ENCODE measurements at regions not wholly inside any gene's neighbourhood (a gene's known extent, or its start where the extent isn't known, plus 50 kb on each side); places are given as distances from the start of the nearest gene placed in this dataset.

- TF ChIP-seq CTCF (IDR thresholded peaks at IDR 0.05; ENCODE audit: poor library complexity) = no peak
- no peak for TF ChIP-seq EZH2 (IDR thresholded peaks at IDR 0.05; ENCODE audit: borderline replicate concordance)
- TF ChIP-seq EZH2phosphoT487 (IDR thresholded peaks at IDR 0.05; ENCODE audit: low read depth, severe bottlenecking, unreplicated experiment) = no peak
- no peaks in the 10 kb centered on the region for H3K9me2 ChIP-seq (replicated peaks; ENCODE audit: insufficient read depth)
- H3K79me2 ChIP-seq = no peaks in the 10 kb centered on the region
- no peak overlapping the region for H3K4me2 ChIP-seq
- no peaks in the 10 kb centered on the region for H3K36me3 ChIP-seq (replicated peaks; ENCODE audit: insufficient read depth, low read depth)
- no peaks in the 10 kb centered on the region for H3K27me3 ChIP-seq
- DNase-seq (ENCODE audit: low spot score) = no peak
- H3K27ac ChIP-seq = no peak overlapping the region
- H3K9me3 ChIP-seq (ENCODE audit: low read depth) = no peaks in the 10 kb centered on the region
- H4K20me1 ChIP-seq (ENCODE audit: insufficient read depth, poor library complexity, severe bottlenecking) = no peaks in the 10 kb centered on the region
- no peak overlapping the region for H3K4me3 ChIP-seq
- H3K4me1 ChIP-seq (ENCODE audit: insufficient read depth) = no peaks in the 10 kb centered on the region
- H2AFZ ChIP-seq = no peak overlapping the region
Observed at GRCh38 chr4:59834943-59835342, 1365.2 kb upstream of the ADGRL3 start.

DNA sequence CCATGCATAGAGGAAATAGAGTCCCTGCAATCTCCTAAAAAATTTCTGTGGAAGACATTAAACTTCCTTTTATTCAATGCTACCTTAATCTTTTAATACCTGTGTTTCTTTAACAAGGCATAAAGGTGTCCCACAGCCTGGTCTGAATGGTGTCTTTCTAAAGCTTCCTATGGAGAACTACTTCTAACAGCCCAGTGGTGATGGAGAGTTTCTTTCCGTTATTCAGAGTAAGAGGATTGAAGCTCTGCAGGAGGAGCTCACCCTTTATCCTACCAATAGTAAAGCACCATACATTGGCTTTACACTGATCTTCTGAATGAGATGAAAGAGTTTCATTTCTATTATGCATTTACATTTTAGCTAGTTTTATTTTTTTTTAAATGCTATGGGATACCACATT, 1362.4 kb upstream of the ADGRL3 start:
- H3K27ac ChIP-seq = no peak overlapping the region
- DNase-seq (ENCODE audit: low spot score) = no peak
- no peaks in the 10 kb centered on the region for H3K79me2 ChIP-seq
- H3K4me3 ChIP-seq = no peak overlapping the region
- TF ChIP-seq CTCF (IDR thresholded peaks at IDR 0.05; ENCODE audit: poor library complexity) (no peak), EZH2 (IDR thresholded peaks at IDR 0.05; ENCODE audit: borderline replicate concordance) (no peak), EZH2phosphoT487 (IDR thresholded peaks at IDR 0.05; ENCODE audit: low read depth, severe bottlenecking, unreplicated experiment) (no peak)
- H3K27me3 ChIP-seq = no peaks in the 10 kb centered on the region
- H3K4me1 ChIP-seq (ENCODE audit: insufficient read depth) = no peaks in the 10 kb centered on the region
- WGBS (ENCODE audit: low lambda C conversion rate, missing lambda C conversion rate) = 73% methylated on average over 1 of the region's 1 CpG
- H3K9me3 ChIP-seq (ENCODE audit: low read depth) = no peaks in the 10 kb centered on the region
- no peaks in the 10 kb centered on the region for H4K20me1 ChIP-seq (ENCODE audit: insufficient read depth, poor library complexity, severe bottlenecking)
- no peak overlapping the region for H3K4me2 ChIP-seq
- no peaks in the 10 kb centered on the region for H3K36me3 ChIP-seq (replicated peaks; ENCODE audit: insufficient read depth, low read depth)
- no peaks in the 10 kb centered on the region for H3K9me2 ChIP-seq (replicated peaks; ENCODE audit: insufficient read depth)
- H2AFZ ChIP-seq = no peak overlapping the region

- H3K27me3 ChIP-seq = no peaks in the 10 kb centered on the region
- TF ChIP-seq EZH2 (IDR thresholded peaks at IDR 0.05; ENCODE audit: borderline replicate concordance) = no peak
- TF ChIP-seq CTCF (IDR thresholded peaks at IDR 0.05; ENCODE audit: poor library complexity) = no peak
- TF ChIP-seq EZH2phosphoT487 (IDR thresholded peaks at IDR 0.05; ENCODE audit: low read depth, severe bottlenecking, unreplicated experiment) = no peak
- no peaks in the 10 kb centered on the region for H3K36me3 ChIP-seq (replicated peaks; ENCODE audit: insufficient read depth, low read depth)
- no peaks in the 10 kb centered on the region for H3K4me1 ChIP-seq (ENCODE audit: insufficient read depth)
- no peak overlapping the region for H3K4me3 ChIP-seq
- no peak overlapping the region for H3K4me2 ChIP-seq
- no peaks in the 10 kb centered on the region for H3K9me3 ChIP-seq (ENCODE audit: low read depth)
- no peak overlapping the region for H2AFZ ChIP-seq
- 92% methylated on average over 3 of the region's 3 CpGs for WGBS (ENCODE audit: low lambda C conversion rate, missing lambda C conversion rate)
- no peak overlapping the region for H3K27ac ChIP-seq
- H4K20me1 ChIP-seq (ENCODE audit: insufficient read depth, poor library complexity, severe bottlenecking) = no peaks in the 10 kb centered on the region
- no peaks in the 10 kb centered on the region for H3K79me2 ChIP-seq
- no peaks in the 10 kb centered on the region for H3K9me2 ChIP-seq (replicated peaks; ENCODE audit: insufficient read depth)
- DNase-seq (ENCODE audit: low spot score) = no peak
Observed at GRCh38 chr4:59838236-59838635, 1361.9 kb upstream of the ADGRL3 start.

DNA sequence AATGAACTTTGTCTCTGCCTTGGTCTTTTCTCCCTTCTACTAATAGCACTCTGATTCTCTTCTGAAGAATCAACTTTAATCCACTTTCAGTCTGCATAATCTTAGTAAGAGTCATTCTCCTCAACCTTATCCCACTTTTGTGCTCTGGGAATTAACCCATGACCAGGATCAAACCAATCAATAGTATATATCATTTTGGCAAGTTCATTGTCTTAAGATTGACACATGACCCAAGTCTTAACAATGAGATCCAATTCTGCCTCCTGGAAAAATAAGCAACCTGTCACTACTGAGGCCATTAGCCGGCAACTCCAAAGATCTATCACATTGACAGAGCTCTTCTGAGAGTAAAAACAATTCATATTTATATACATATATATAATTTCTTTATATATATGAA, 1358.4 kb upstream of the ADGRL3 start:
- Histone ChIP-seq H3K4me3 (no peak overlapping the region), H3K9me2 (replicated peaks; ENCODE audit: insufficient read depth) (no peaks in the 10 kb centered on the region), H3K27me3 (no peaks in the 10 kb centered on the region), H3K79me2 (no peaks in the 10 kb centered on the region), H3K4me2 (no peak overlapping the region), H4K20me1 (ENCODE audit: insufficient read depth, poor library complexity, severe bottlenecking) (no peaks in the 10 kb centered on the region), H3K4me1 (ENCODE audit: insufficient read depth) (no peaks in the 10 kb centered on the region), H3K36me3 (replicated peaks; ENCODE audit: insufficient read depth, low read depth) (no peaks in the 10 kb centered on the region), H3K9me3 (ENCODE audit: low read depth) (no peaks in the 10 kb centered on the region), H3K27ac (no peak overlapping the region), H2AFZ (no peak overlapping the region)
- WGBS (ENCODE audit: low lambda C conversion rate, missing lambda C conversion rate) = 94% methylated on average over 1 of the region's 1 CpG
- DNase-seq (ENCODE audit: low spot score) = no peak
- TF ChIP-seq EZH2phosphoT487 (IDR thresholded peaks at IDR 0.05; ENCODE audit: low read depth, severe bottlenecking, unreplicated experiment) (no peak), EZH2 (IDR thresholded peaks at IDR 0.05; ENCODE audit: borderline replicate concordance) (no peak), CTCF (IDR thresholded peaks at IDR 0.05; ENCODE audit: poor library complexity) (no peak)

Measured in hepatocyte (in vitro differentiated cells).